ENCODE measurements at regions not wholly inside any gene's neighbourhood (a gene's known extent, or its start where the extent isn't known, plus 50 kb on each side); places are given as distances from the start of the nearest gene placed in this dataset.

DNA sequence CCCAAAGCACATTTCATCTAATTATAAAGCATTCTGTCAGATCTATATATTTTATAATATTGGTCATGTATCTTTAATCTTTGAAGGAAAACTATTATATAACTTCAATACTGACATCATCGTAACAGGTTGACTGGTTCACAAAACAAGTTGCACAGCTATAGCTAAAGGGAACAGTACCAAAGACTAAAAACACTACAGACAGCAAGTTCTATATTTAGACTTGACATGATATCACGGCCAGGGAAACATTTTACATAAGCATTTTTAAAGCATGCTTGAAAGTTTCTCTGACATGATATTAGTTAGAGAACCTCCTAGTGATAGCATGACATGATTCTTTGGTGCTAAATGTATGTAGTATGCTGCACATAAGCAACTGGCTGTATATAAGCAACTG is 182.5 kb downstream of the NDFIP2 start:
- TF ChIP-seq CTBP1 (IDR thresholded peaks at IDR 0.05; ENCODE audit: borderline replicate concordance), result no peak
- TF ChIP-seq ZNF384 (IDR thresholded peaks at IDR 0.05), result no peak
- no peak for TF ChIP-seq FOXM1 (IDR thresholded peaks at IDR 0.05; ENCODE audit: borderline replicate concordance)
- no peak for TF ChIP-seq SUZ12 (IDR thresholded peaks at IDR 0.05)
- no peak for TF ChIP-seq BHLHE40 (IDR thresholded peaks at IDR 0.05; ENCODE audit: borderline replicate concordance)
- TF ChIP-seq SP1 (IDR thresholded peaks at IDR 0.05), result no peak
- no peak for TF ChIP-seq TARDBP (IDR thresholded peaks at IDR 0.05)
